Suppressor macrophage treated with lipopolysaccharide for 4 hours (primary cell): ENCODE measurements at regions not wholly inside any gene's neighbourhood (a gene's known extent, or its start where the extent isn't known, plus 50 kb on each side); places are given as distances from the start of the nearest gene placed in this dataset.
A peak's percentile ranks its signal among the peaks of the same experiment; 100 is the strongest.
"Not testable (repeated sequence)": the region's sequence is repeated elsewhere in the genome, so short reads cannot be mapped to it uniquely, and the experiment has no call there.

ENCODE experiments used
- DNase-seq: peaks from one replicate; pipeline ENCODE4 v3.0.0-alpha.2; 2020

DNA sequence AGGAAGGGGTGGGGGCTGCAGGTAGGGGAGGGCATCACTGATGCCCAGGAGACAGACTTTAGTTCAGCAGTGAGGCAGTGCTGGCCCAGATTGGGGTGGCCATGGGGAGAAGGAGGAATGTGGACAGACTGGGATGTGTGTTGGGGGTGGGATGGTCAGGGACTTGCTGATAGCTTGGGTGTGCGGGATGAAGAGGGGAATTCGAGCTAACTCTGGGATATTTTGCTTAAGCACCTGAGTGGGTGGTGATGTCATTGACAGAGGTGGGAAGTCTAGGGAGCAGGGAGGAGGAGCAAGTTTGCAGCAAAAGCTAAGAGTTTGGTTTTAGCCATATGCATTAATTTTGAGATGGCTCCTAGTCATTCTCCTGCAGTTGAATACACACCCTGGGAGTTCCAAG lies 207.5 kb downstream of the RPLP1 start:
- no peak for DNase-seq

- peak; percentile 66 for DNase-seq
Measured at GRCh38 chr15:69660658-69661405, 208.2 kb downstream of the RPLP1 start.

DNA sequence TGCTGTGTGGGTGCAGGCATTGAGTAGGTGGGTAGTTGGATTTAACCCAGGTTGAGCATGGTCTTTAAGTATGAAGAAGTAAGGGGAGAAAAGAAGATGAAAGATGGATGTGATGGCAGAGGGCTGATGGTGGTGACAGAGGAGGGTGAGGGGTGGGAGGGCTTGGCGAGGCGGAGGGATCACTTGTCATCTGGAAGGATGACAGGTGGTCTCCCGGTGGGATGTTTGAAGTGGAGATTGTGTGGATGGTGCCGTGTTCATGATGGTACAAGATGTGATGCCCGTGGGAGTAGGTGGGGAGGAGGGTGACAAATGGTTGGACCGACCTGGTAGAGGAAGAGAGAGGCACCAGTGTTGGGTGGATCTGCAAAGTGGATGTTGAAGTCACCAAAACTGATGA lies 208.8 kb downstream of the RPLP1 start:
- DNase-seq: no peak

DNA sequence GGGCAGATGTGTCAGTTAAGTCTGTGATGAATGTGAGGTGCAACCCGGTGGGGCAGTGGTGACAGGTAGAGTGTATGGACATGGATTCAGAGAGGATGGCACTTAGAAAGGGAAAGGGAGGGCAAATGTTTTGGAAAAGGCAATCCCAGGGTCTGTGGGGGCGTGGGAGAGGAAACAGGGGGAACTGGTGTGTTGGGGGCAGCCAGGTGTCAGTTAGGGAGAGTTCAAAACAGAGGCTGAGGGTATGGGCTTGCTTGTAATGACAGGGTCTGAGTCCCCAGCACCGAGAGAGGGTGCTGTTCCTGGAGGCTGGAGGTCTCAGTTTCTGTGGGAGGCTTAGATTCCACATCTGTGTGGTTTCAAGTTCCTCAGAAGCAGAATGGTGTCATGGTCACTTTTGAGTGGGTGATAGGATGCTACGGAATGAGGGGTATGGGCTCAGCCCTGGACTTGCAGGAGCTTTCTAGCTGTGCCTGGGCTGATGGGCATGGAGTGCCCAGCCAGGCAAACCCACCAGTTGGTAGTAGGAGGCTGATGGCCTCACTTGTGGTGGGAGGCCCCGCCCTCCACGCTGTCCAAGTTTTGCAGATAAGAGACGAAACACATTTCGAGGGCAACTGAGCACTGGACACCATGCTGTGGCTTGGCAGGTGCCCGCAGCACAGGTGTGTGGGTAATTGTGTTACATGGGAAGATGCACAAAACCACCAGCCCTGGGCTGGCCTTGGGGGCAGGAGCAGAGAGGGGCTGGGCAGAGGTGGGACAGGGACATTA lies 209.4 kb downstream of the RPLP1 start:
- peak; percentile 43 for DNase-seq

- no peak for DNase-seq
Measured at GRCh38 chr15:69662645-69663000, 210.0 kb downstream of the RPLP1 start.

GRCh38 chr15:69663441-69663840 lies 210.8 kb downstream of the RPLP1 start:
- DNase-seq: no peak

- DNase-seq: no peak
Measured at GRCh38 chr15:69663982-69664381, 211.4 kb downstream of the RPLP1 start.

DNA sequence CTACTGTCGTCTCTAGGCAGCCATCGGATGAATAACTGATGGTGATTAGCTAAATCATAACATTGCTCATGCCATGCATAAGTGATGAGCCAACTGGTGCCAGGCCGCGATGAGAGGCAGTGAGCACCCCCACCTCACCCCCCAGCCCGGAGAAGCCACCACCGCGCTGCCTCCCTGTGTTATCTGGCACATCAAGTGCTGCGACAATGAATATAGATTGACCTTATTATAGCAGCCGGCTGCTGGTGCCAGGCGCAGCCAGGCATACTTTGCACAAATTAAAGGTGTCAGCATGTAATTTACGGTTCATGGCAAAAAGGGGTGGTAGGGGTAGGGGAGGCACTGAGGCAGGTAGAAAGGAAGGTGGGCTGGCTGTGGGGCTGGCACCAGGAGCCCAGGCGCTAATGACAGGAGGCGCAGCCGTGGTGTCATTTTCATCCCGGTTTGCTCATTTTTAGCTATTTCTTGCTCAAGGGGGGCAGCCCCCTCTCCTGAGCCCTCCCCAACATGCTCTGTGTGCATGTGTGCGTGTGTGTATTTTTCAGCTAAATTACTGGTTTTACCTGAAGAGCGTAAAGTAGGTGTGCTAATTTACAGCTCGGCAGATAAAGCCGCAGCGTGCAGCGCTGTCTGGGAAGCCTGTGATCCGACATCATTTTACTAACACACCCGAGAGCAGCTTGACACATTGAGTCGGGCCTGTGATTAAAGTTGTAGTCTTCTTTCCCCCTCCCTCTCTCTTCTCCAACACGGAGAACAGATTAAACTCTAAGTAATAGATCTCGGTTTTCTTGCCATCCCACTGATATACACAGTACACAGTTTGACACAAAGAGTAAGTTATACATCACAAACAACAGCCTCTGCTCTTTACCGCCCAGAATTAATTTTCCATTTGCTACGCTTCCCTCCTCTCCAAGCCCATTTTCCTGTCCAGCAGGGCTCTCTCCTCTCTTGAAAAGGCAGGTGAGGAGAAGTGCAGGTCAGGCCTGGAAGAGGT lies 212.3 kb downstream of the RPLP1 start:
- DNase-seq: no peak

GRCh38 chr15:69665641-69666111 lies 213.1 kb downstream of the RPLP1 start:
- DNase-seq: no peak

DNA sequence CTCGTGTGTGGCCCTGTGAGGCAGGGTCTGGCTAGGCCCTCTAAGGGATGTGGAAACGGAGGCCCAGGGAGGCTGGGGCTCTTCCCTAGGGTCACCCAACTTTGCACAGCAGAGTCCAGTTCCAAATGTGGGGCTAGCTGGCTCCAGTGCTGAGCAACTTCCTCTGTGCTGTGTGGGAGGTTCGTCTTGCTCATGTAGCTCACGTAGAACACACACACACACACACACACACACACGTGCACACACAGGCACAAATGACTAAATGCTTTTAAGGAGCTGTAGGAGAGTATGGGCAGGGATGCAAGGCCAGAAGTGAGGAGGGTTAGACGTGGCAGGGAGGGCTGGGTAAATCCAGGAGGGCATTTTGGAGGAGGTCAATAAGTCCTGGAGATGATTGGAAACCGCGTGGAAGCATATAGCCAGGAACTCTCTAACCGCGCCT lies 213.8 kb downstream of the RPLP1 start:
- DNase-seq: peak; percentile 87

- peak; percentile 88 for DNase-seq
Measured at GRCh38 chr15:69666921-69667811, 214.5 kb downstream of the RPLP1 start.

- DNase-seq: peak; percentile 29
Measured at GRCh38 chr15:69668039-69668705, 215.6 kb downstream of the RPLP1 start.

DNA sequence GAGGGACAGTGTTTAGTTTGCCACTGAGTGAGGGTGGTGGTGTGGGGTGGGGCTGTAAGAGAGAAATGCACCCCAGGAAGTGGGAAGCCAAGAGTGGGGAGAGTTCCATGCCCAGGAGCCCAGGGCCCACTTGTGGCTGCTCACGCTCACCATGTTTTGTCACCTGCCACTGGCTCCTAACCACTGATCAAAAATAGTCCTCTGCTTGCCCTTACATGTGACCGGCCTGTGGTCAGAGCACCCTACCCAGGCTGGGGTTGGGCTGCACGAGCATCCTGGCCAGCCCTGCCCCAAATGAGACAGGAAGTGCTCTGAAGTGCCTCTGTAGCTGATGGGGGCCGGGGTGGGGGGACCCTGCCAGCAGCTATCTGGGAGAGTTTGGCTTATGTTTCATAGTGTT lies 216.3 kb downstream of the RPLP1 start:
- DNase-seq: no peak

- no peak for DNase-seq
Measured at GRCh38 chr15:69669446-69669845, 216.8 kb downstream of the RPLP1 start.

GRCh38 chr15:69673291-69673881 lies 220.8 kb downstream of the RPLP1 start:
- DNase-seq: no peak

GRCh38 chr15:69675731-69676130 lies 223.1 kb downstream of the RPLP1 start:
- DNase-seq: no peak

DNA sequence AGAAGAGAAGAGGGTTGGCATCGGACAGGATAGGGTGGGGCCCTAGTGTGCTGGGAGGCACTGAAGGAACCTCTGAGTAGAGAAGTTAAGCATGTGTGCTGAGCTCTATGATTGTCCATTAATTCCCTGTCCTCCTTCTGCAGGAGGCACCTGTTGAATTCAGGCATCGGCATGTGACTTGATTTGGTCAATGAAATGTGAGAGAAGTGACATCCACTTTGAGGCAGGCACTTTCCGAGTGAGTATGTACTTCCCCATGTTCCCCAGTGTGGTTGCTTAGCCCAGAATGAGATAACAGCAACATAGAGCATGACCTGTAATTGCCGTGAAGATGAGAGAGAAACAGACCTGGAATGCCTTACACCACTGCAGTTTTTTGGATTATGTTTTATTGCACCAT lies 224.8 kb downstream of the RPLP1 start:
- no peak for DNase-seq

DNA sequence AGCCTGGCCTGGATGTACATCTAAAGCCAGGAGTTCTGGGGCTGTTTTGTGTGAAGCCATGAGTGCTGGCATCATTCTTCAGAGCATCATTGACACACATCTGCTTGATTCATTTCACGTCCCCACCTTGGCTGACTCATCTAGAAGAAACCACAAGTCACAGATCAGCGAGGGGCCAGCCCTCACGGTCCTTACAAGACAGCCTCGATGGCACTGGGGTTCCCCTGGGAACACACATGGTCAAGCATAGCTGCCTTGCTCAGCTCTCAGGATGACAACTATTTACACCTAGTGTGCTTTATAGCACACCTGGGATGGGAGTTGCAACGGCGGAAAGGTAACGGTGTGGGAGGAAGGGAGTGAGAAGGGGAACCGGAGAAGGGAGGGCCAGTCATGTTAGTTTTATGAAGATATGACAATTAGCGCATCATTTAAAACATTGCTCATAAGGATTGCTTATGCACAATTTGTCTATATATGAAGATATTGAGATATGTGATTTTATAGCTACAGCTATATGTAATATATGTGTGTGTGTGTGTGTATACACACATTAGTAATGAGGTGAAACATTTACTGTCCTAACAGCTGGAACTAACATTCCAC lies 227.1 kb downstream of the RPLP1 start:
- DNase-seq: no peak

DNA sequence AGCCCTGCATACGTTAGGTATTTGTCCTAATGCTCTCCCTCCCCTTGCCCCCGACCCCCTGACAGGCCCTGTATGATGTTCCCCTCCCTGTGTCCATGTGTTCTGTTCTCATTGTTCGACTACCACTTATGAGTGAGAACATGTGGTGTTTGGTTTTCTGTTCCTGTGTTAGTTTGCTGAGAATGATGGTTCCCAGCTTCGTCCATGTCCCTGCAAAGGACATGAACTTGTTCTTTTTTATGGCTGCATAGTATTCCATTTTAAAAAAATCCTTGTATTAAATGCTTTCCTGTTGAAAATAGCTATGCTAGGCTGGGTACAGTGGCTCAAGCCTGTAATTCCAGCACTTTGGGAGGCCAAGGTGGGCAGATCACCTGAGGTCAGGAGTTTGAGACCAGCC lies 232.2 kb downstream of the RPLP1 start:
- DNase-seq: not testable (repeated sequence)
